Keratinocyte (primary cell): ENCODE measurements at regions not wholly inside any gene's neighbourhood (a gene's known extent, or its start where the extent isn't known, plus 50 kb on each side); places are given as distances from the start of the nearest gene placed in this dataset.

Experiments used
- EZH2 ChIP-seq: IDR thresholded peaks from one replicate; pipeline ENCODE4 v1.6.1; 2012; ENCODE audit warnings: inconsistent platforms, mild to moderate bottlenecking, low read length, moderate library complexity
- TF ChIP-seq, protein P1 (sequence below), 3 experiments: IDR thresholded peaks in 1 of 3; conservative IDR thresholded peaks in 1 of 3; optimal IDR thresholded peaks in 1 of 3; 2 replicates in 2 of 3; 3 replicates in 1 of 3; pipeline versions ENCODE3 to v1.5.1; 2011; ENCODE audit warnings: low read length in 3 of 3, mild to moderate bottlenecking in 3 of 3, moderate library complexity in 2 of 3, control low read depth in 1 of 3, inconsistent platforms in 1 of 3; ENCODE audit not compliant: insufficient read depth in 2 of 3; ENCODE audit errors: extremely low read depth in 1 of 3

DNA sequence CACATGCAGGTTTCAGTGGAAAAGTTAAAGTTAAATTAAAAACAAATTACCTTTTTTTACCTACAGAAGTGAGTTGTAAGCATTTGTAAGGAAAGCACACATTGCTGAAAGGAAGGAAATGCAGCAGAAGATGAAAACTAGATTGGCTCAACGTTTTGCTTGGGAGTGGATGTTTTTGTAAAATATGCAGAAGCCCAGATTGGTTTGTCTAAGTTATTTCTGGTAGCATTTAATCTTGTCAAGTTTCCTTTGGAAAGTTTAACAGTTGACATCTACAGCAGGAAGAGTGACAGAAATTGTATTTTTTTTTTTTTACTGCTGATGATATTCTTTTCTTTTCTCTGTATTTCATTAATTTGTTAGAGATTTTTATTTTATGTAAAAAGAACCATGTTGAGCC lies 315.1 kb upstream of the MON1B start:
- TF ChIP-seq, protein P1, sequence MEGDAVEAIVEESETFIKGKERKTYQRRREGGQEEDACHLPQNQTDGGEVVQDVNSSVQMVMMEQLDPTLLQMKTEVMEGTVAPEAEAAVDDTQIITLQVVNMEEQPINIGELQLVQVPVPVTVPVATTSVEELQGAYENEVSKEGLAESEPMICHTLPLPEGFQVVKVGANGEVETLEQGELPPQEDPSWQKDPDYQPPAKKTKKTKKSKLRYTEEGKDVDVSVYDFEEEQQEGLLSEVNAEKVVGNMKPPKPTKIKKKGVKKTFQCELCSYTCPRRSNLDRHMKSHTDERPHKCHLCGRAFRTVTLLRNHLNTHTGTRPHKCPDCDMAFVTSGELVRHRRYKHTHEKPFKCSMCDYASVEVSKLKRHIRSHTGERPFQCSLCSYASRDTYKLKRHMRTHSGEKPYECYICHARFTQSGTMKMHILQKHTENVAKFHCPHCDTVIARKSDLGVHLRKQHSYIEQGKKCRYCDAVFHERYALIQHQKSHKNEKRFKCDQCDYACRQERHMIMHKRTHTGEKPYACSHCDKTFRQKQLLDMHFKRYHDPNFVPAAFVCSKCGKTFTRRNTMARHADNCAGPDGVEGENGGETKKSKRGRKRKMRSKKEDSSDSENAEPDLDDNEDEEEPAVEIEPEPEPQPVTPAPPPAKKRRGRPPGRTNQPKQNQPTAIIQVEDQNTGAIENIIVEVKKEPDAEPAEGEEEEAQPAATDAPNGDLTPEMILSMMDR (optimal IDR thresholded peaks at IDR 0.05 in 1 of 3, IDR thresholded peaks at IDR 0.05 in 1 of 3, conservative IDR thresholded peaks at IDR 0.05 in 1 of 3; ENCODE audit: extremely low read depth in 1 of 3, insufficient read depth in 2 of 3, low read length in 3 of 3): no peak
- TF ChIP-seq EZH2: no peak
